Common myeloid progenitor, CD34-positive (primary cell): ENCODE measurements at regions not wholly inside any gene's neighbourhood (a gene's known extent, or its start where the extent isn't known, plus 50 kb on each side); places are given as distances from the start of the nearest gene placed in this dataset.
"Not testable (repeated sequence)": the region's sequence is repeated elsewhere in the genome, so short reads cannot be mapped to it uniquely, and the experiment has no call there.

Source experiments
- CTCF ChIA-PET: fragments of 350-600 bp; sonication (Branson Sonifier 250); formaldehyde crosslinking; loops from one replicate; lab custom pipeline; 2021; ENCODE audit warnings: antibody characterized with exemption; lab: Charles Lee
- POLR2A ChIA-PET: fragments of 350-600 bp; sonication (Branson Sonifier 250); formaldehyde crosslinking; loops from one replicate; lab custom pipeline; 2021; ENCODE audit warnings: antibody characterized with exemption; lab: Charles Lee
- DNase-seq, 3 donors: peaks; one replicate each; pipeline versions ENCODE4 v3.0.0 to v3.0.0-alpha.2; 2013
- H3K27ac ChIP-seq, 2 experiments: 1 replicate in 1 of 2; 2 replicates in 1 of 2; pipeline ENCODE4 v1.7.0; 2013; ENCODE audit warnings: inconsistent platforms in 2 of 2, low read length in 2 of 2, mild to moderate bottlenecking in 2 of 2, low read depth in 1 of 2, moderate library complexity in 1 of 2; ENCODE audit not compliant: severe bottlenecking in 2 of 2, insufficient read depth in 1 of 2, poor library complexity in 1 of 2
- H3K27me3 ChIP-seq, 5 experiments: replicated peaks in 2 of 5; 1 replicate in 3 of 5; 2 replicates in 2 of 5; pipeline versions ENCODE4 v1.6.1 to v1.7.0; 2013; ENCODE audit warnings: low read length in 4 of 5, mild to moderate bottlenecking in 2 of 5, moderate library complexity in 2 of 5, inconsistent platforms in 1 of 5; ENCODE audit not compliant: insufficient read depth in 5 of 5, control insufficient read depth in 4 of 5
- H3K36me3 ChIP-seq, 4 experiments: 1 replicate in 2 of 4; 2 replicates in 2 of 4; pipeline versions ENCODE4 v1.6.1 to v1.7.0; 2013; ENCODE audit warnings: low read length in 3 of 4, control low read depth in 1 of 4, mild to moderate bottlenecking in 1 of 4; ENCODE audit not compliant: control insufficient read depth in 4 of 4, insufficient read depth in 4 of 4
- H3K4me1 ChIP-seq, 4 experiments: 1 replicate in 3 of 4; 2 replicates in 1 of 4; pipeline versions ENCODE4 v1.6.1 to v1.7.1; 2013; ENCODE audit warnings: low read length in 3 of 4, mild to moderate bottlenecking in 3 of 4, control low read depth in 1 of 4, inconsistent platforms in 1 of 4, moderate library complexity in 1 of 4; ENCODE audit not compliant: control insufficient read depth in 4 of 4, insufficient read depth in 4 of 4; ENCODE audit errors: control extremely low read depth in 1 of 4
- H3K4me3 ChIP-seq, 7 experiments: 1 replicate in 4 of 7; 2 replicates in 3 of 7; pipeline versions ENCODE4 v1.5.1 to v1.7.0; 2013; ENCODE audit warnings: mild to moderate bottlenecking in 7 of 7, low read length in 6 of 7, moderate library complexity in 6 of 7, inconsistent platforms in 2 of 7, low read depth in 2 of 7, control low read depth in 1 of 7; ENCODE audit not compliant: insufficient read depth in 4 of 7, control insufficient read depth in 1 of 7; ENCODE audit errors: extremely low read depth in 1 of 7
- H3K9me3 ChIP-seq, 5 experiments: 1 replicate in 4 of 5; 2 replicates in 1 of 5; pipeline versions ENCODE4 v1.6.1 to v1.7.1; 2013; ENCODE audit warnings: low read length in 4 of 5, mild to moderate bottlenecking in 2 of 5, inconsistent platforms in 1 of 5, low read depth in 1 of 5, moderate library complexity in 1 of 5; ENCODE audit not compliant: control insufficient read depth in 4 of 5, insufficient read depth in 2 of 5; ENCODE audit errors: control extremely low read depth in 1 of 5
- WGBS: methylation state at CpG from one replicate; pipeline ENCODE4 v1.1.5; 2013; ENCODE audit not compliant: insufficient coverage; 5-methylcytosine and 5-hydroxymethylcytosine counted together

GRCh38 chr22:11561744-11562143, 3966.2 kb upstream of the OR11H1 start:
- WGBS: 59% methylated on average over 13 of the region's 17 CpGs
- POLR2A ChIA-PET, H3K4me1 ChIP-seq: not testable (repeated sequence)

GRCh38 chr22:11568837-11569563, 3959.0 kb upstream of the OR11H1 start:
- H3K9me3 ChIP-seq: peaks cover 0 to 33% (median 17%) of the 10 kb centered on the region in 5 experiments
- WGBS: 79% methylated on average over 10 of the region's 11 CpGs
- POLR2A ChIA-PET, H3K4me1 ChIP-seq, CTCF ChIA-PET, H3K27ac ChIP-seq, DNase-seq, H3K36me3 ChIP-seq, H3K4me3 ChIP-seq, H3K27me3 ChIP-seq: not testable (repeated sequence)

More at GRCh38 chr22:11561744-11562143, 3966.2 kb upstream of the OR11H1 start:
- H3K36me3 ChIP-seq, H3K4me3 ChIP-seq, H3K27me3 ChIP-seq, CTCF ChIA-PET, H3K27ac ChIP-seq, H3K9me3 ChIP-seq, DNase-seq: not testable (repeated sequence)

- H3K4me3 ChIP-seq, POLR2A ChIA-PET, CTCF ChIA-PET, H3K36me3 ChIP-seq, H3K27ac ChIP-seq, H3K4me1 ChIP-seq, DNase-seq, H3K27me3 ChIP-seq: not testable (repeated sequence)
- 67% methylated on average over 5 of the region's 5 CpGs for WGBS
- peaks cover 0 to 38% (median 22%) of the 10 kb centered on the region in 5 experiments for H3K9me3 ChIP-seq
Measured at GRCh38 chr22:11569564-11569940, 3958.4 kb upstream of the OR11H1 start.

GRCh38 chr22:11573154-11573553, 3954.8 kb upstream of the OR11H1 start:
- DNase-seq, H3K27me3 ChIP-seq, POLR2A ChIA-PET, H3K4me1 ChIP-seq, H3K36me3 ChIP-seq, H3K4me3 ChIP-seq, H3K27ac ChIP-seq, CTCF ChIA-PET: not testable (repeated sequence)
- peaks cover 0 to 47% (median 31%) of the 10 kb centered on the region in 5 experiments for H3K9me3 ChIP-seq
- WGBS: 55% methylated on average over 6 of the region's 6 CpGs

GRCh38 chr22:11574231-11574630, 3953.8 kb upstream of the OR11H1 start:
- DNase-seq, POLR2A ChIA-PET, CTCF ChIA-PET, H3K27ac ChIP-seq, H3K27me3 ChIP-seq, H3K4me1 ChIP-seq, H3K4me3 ChIP-seq, H3K36me3 ChIP-seq: not testable (repeated sequence)
- 81% methylated on average over 14 of the region's 14 CpGs for WGBS
- H3K9me3 ChIP-seq: peaks cover 0 to 44% (median 30%) of the 10 kb centered on the region in 5 experiments

GRCh38 chr22:11574659-11575058, 3953.3 kb upstream of the OR11H1 start:
- H3K4me1 ChIP-seq, H3K27me3 ChIP-seq, POLR2A ChIA-PET, CTCF ChIA-PET, DNase-seq, H3K27ac ChIP-seq, H3K4me3 ChIP-seq, H3K36me3 ChIP-seq: not testable (repeated sequence)
- WGBS: 45% methylated on average over 4 of the region's 4 CpGs
- H3K9me3 ChIP-seq: peaks cover 0 to 39% (median 28%) of the 10 kb centered on the region in 5 experiments

GRCh38 chr22:11576740-11577139, 3951.3 kb upstream of the OR11H1 start:
- peaks cover under 1 to 33% (median 24%) of the 10 kb centered on the region in 5 experiments for H3K9me3 ChIP-seq
- H3K4me3 ChIP-seq, DNase-seq, H3K27me3 ChIP-seq, POLR2A ChIA-PET, H3K4me1 ChIP-seq, H3K36me3 ChIP-seq, CTCF ChIA-PET, H3K27ac ChIP-seq: not testable (repeated sequence)
- 73% methylated on average over 9 of the region's 9 CpGs for WGBS
